MM.1S (cell line): ENCODE measurements at regions not wholly inside any gene's neighbourhood (a gene's known extent, or its start where the extent isn't known, plus 50 kb on each side); places are given as distances from the start of the nearest gene placed in this dataset.

Experiments
- EZH2 ChIP-seq: fragments of 300-600 bp; sonication (generic); optimal IDR thresholded peaks from 2 replicates; pipeline ENCODE3; 2017; ENCODE audit warnings: low read depth, mild to moderate bottlenecking, antibody characterized with exemption, low read length, mixed read lengths
- TF ChIP-seq, protein P1 (sequence below): fragments of 300-600 bp; sonication (generic); IDR thresholded peaks from 2 replicates; pipeline ENCODE4 v1.5.1; 2016; ENCODE audit warnings: antibody characterized with exemption, low read length, mixed read lengths

DNA sequence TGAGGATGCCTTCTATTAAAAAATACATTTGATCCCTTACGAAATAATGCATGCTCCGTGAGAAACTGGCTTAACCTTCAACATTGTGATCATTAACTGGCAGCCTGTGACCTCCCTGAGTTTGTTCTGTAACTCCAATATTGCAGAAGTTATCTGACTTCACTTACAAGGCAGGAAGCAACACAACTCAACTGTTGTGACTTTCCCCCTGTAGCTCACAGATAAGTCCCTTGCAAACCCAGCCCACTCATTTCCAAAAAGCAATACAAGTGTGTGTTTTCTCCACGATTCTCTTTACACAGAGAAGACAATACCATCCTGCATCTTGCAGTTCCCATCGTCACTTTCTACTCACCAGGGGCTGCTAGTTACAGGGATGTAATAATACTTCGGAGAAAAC, 304.7 kb upstream of the TMEM132C start:
- TF ChIP-seq, protein P1, sequence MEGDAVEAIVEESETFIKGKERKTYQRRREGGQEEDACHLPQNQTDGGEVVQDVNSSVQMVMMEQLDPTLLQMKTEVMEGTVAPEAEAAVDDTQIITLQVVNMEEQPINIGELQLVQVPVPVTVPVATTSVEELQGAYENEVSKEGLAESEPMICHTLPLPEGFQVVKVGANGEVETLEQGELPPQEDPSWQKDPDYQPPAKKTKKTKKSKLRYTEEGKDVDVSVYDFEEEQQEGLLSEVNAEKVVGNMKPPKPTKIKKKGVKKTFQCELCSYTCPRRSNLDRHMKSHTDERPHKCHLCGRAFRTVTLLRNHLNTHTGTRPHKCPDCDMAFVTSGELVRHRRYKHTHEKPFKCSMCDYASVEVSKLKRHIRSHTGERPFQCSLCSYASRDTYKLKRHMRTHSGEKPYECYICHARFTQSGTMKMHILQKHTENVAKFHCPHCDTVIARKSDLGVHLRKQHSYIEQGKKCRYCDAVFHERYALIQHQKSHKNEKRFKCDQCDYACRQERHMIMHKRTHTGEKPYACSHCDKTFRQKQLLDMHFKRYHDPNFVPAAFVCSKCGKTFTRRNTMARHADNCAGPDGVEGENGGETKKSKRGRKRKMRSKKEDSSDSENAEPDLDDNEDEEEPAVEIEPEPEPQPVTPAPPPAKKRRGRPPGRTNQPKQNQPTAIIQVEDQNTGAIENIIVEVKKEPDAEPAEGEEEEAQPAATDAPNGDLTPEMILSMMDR = no peak
- no peak for TF ChIP-seq EZH2
